ENCODE measurements at regions not wholly inside any gene's neighbourhood (a gene's known extent, or its start where the extent isn't known, plus 50 kb on each side); places are given as distances from the start of the nearest gene placed in this dataset.

GRCh38 chr15:75104804-75105557, 81.6 kb downstream of the PPCDC start:
- no peak for TF ChIP-seq CTCF (IDR thresholded peaks at IDR 0.05)
- no peak for TF ChIP-seq POLR2A (IDR thresholded peaks at IDR 0.05; ENCODE audit: low read depth)
- TF ChIP-seq POLR2AphosphoS5 (IDR thresholded peaks at IDR 0.05), result peak; percentile 25 to 26
- no peak for TF ChIP-seq EP300 (IDR thresholded peaks at IDR 0.05)
